ENCODE measurements at regions not wholly inside any gene's neighbourhood (a gene's known extent, or its start where the extent isn't known, plus 50 kb on each side); places are given as distances from the start of the nearest gene placed in this dataset.
"Not testable (repeated sequence)": the region's sequence is repeated elsewhere in the genome, so short reads cannot be mapped to it uniquely, and the experiment has no call there.

DNA sequence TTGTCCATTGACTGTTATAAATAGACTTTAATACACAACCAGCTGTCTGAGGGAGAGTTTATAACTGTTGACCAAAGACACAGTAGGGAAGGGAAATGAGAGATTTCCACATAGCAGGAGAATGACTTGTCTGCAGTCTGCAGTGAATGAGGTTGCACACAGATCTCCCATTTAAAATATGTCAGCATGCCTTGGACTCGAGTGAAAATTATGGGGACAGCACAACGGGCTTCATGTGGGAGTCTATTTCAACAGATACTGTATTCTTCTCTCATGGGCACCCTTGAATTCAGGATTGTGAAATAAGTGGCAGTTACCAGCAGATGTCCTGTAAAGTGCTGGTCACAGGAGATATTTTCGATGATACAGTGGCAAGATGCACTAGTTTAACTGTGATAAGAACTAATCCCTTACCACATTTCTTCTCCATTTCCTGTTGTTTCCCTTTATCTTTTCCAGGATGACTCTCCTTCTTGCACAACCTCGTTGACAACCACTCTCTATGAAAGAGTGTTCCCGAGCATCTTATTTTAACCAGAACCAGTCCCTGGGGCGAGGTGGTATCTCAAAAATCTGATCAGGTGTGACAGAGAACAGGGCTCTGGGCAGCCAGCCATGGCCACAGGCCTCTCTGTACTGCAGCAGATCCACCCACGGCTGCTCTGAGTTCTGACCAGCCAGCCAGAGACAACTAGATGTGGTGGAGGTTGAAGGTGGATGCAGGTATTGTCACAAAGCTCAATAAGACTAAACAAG, 51.5 kb upstream of the MAP3K1 start:
- DNase-seq (ENCODE audit: low spot score): no peak

DNA sequence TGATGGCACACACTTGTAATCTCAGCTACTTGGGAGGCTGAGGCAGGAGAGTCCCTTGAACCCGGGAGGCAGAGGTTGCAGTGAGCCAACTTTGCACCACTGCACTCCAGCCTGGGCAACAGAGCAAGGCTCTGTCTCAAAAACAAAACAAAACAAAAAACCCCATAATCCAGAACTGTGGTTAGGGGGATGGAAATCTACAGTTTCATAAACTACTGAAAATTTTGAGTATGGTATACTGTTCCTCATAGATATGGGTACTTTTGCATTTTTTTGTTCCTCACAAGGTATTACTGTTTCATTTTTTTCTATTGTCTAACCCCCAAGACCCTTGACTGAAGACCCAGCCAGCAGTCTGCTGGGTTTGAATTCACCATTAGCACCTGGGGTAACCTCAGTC, 52.2 kb upstream of the MAP3K1 start:
- DNase-seq (ENCODE audit: low spot score): no peak

DNA sequence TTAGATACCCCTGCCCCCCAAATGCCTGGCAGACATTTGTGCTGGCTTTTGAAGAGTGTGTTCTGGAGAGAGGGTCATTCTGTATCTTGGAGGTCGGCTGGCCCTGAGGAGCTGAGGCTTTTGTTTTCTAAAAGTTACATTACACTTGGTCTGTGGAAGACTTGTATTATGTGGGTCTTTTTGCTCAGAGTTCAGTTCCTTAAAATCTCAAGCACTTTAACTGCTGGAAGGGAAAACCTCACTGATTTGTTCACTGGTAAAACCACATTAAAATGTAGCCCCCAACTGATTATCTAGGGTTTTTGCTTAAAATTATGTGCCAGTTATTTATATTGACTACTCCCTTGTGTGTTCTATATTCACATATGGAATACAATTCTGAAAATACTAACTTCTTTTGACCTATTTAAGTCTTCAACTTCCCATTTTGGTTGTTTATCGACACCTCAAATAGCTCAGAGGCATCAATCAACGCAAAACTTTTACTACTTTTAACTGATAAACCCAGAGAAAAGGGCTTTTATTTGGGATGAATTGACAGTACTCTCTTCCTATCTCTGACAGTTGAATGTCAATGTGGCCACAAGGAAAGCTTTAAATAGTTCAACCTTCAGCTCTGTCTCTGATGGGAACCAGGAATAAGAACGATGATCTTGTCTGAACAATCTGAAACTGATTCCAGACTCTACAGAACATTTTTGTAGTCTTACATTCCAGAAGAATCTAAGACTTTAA, 54.0 kb upstream of the MAP3K1 start:
- DNase-seq (ENCODE audit: low spot score): no peak

DNA sequence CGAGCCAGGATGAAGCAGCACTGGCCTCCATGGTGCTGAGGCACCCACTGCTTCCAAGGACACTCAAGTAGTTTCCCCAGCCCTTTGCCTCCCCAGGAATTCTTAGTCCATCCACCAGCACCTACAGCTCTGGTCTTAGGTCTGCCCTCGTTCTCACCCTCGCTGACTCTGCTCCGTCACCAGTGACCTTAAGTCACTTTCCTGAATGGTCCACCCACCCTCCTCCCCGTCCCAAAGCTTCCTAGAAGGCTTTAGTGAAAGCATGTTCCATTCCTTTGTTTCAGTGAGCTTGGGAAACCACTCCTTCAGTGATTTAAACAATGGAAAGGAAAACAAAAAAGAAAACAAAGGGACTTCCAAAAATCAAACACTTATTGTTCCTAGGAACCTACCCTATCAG, 54.6 kb upstream of the MAP3K1 start:
- no peak for DNase-seq (ENCODE audit: low spot score)

DNA sequence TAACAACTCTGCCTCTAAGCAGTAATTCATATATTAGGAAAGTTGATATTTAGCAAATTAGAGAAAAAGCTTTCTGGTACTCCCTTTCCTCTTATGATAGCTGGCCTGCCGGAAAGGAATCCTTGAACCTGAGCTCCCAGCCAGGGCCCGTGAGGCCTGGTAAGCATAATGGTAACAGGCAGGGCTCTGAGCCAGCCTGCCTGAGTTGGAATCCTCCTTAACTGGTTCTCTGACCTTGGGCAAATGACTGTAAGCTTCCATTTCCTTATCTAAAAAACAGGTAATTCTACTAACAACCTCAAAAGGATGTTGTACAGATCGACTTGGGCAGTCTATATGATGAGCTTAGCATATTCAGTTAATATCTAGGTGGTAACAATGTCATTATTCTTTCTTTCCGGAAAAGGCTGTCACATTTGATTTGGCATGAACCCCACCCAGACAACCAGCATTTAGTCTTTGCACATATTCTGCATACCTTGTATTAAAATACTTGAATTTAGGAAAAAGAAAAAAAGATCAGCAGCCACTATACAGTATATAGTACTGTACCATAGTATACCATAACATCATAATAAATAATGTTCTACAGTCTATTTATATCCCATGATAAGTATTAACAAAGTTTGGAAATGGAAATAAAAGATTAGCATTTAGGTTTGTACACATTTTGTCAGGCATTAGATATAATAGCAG, 55.7 kb upstream of the MAP3K1 start:
- DNase-seq (ENCODE audit: low spot score): peak; percentile 20

DNA sequence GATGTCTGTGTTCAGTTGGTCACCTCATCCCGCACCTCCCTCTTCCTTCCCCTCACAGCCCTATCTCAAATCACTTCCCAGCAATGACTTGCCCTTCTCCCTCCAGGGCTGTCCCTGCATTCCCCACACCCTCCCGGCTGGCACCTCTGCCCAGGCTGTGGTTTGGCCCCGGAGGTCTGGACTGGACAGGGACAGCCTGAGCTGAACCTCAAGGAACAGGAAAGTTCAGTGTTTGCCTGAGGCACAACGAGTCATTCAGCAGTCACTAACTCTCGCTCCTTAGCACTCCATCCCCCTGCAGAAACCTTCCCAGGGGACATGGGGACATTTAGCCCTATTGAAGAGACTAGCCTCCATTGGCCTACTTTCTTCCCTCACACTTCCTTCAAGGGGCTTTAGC, 58.3 kb upstream of the MAP3K1 start:
- no peak for DNase-seq (ENCODE audit: low spot score)

DNA sequence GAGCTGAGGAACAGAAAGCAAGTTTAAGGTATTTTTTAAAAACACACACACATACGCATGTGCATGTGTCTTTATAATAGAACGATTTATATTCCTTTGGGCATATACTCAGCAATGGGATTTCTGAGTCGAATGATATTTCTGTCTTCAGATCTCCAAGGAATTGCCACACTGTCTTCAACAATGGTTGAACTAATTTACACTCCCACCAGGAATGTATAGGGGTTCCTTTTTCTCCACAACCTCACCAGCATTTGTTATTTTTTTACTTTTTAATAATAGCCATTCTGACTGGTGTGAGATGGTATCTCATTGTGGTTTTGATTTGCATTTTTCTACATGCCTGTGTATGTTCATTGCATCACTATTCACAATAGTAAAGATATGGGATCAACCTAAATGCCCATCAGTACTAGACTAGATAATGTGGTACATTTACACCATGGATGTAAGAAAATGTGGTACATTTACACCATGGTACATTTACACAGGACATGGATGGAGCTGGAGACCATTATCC, 60.3 kb upstream of the MAP3K1 start:
- no peak for DNase-seq (ENCODE audit: low spot score)

DNA sequence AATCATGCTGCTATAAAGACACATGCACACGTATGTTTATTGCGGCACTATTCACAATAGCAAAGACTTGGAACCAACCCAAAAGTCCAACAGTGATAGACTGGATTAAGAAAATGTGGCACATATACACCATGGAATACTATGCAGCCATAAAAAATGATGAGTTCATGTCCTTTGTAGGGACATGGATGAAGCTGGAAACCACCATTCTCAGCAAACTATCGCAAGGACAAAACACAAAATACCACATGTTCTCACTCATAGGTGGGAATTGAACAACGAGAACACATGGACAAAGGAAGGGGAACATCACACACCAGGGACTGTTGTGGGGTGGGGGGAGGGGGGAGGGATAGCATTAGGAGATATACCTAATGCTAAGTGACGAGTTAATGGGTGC, 61.8 kb upstream of the MAP3K1 start:
- not testable (repeated sequence) for DNase-seq (ENCODE audit: low spot score)

DNA sequence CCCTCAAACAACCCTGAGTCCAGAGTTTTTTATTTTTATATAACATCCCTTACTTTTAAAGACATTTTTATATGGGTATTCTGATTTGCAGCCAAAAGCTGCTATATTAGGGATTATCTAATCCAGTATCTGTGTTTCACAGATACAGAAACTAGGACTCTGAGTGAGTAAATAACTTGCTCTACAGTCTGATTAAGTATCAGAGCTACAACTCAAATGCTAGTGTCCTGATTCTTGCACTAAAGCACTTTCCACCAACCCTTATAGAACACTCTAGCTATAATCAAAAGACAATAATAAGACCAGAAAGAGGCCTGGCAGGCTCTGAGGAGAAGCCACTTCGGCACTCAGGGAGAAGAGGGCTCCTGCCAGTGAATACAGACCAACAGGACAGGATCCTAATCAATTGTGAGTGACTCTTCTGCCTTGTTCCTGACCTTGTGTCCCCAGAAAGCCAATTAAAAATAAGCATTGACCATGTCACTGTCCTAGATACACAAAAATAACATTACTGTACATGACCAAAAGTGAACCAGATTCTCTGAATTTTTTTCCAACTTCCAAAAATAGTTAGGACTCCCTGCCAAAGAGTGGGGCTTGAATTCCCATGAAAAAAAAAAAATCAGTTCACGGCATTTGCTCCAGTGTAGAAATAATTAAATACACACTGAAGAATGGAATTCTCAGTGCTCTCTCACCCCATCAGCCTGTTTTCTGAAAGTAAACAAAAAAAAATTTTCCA, 63.6 kb upstream of the MAP3K1 start:
- DNase-seq (ENCODE audit: low spot score): no peak

DNA sequence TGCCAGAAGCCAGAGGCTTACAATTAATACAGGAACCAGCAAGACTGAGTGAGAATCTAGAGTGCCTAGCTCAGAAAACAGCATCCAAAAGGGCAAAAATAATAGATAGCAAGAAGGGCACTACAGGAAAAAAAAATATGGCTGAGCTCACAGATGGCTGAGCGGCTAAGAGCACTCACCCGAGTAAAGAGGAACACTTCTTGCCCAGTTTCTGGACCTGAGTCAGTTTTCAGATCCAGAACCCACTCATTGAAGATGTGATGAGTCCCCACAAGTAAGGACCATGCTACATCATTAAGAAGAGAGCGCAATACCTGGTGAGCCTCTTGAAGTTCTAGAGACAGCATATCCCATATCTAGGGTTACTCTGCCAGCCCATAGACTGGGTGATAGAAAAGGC, 65.5 kb upstream of the MAP3K1 start:
- DNase-seq (ENCODE audit: low spot score): no peak

DNA sequence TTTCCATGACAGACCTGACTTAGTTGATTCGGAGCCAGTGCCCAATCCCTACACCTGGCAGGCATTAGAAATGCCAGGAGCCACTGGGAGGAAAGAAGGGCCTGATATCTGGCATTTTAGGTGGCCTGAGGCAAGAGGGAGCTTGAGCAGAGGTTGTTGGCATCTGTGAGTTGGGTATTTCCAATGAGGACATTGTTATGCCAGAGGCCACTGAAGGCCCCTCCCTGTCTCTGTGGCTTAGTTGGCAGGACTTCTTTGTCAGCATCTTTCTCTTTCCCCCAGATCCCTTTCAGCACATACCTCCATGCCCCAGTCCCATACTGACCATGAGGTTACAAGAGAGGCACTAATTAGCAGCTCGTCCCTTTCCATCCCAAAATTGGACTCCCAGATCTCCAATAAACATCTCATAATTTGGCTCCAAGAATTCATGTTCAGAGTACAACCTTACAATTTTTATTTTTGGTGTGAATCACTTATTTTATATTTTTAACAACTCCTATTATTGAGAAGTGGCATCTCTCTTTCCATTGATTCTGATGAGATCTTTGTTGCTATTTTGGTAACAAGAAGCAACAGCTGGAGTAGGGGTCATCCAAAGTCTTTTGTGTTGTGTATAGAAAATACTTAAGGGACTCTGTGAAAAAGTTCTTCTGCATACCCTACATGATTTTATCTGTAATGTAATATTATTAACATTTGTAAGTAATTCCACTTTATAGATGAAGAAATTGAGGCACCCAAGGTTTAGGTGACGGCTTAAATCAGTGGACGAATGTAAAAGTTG, 68.6 kb upstream of the MAP3K1 start:
- no peak for DNase-seq (ENCODE audit: low spot score)

DNA sequence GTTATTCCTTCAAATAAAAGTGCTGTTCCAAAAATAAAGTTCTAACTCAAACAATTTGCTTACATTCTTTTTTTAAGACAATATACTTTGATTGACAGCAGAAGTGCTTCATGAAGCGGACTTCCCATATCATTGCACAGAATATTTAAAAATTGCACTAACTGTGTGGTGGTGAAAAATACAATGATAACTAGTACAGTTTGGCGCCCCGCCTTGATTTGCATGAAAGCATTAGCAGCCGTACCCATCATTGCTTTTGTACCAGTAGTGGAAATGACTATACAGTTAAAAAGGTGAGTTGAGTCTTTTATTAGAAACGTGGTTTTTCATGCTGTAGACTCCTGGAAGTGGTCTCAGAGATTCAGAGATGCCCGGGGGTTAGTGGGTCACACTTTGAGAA, 69.5 kb upstream of the MAP3K1 start:
- DNase-seq (ENCODE audit: low spot score): no peak

DNA sequence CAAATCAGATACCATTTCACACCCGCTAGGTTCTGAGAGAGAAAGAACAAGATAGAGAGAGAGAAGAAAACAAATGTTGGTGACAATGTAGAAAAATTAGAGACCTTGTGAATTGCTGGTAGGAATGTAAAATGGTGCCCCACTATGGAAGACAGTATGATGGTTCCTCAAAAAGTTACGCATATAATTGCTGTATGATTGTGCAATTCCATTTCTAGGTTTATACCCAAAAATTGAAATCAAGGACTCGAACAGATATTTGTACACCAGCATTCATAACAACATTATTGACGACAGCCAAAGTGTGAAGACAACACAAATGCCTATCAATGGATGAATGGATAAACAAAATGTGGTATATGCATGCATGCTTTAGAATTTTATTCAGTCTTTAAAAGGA, 74.5 kb upstream of the MAP3K1 start:
- DNase-seq (ENCODE audit: low spot score): no peak

DNA sequence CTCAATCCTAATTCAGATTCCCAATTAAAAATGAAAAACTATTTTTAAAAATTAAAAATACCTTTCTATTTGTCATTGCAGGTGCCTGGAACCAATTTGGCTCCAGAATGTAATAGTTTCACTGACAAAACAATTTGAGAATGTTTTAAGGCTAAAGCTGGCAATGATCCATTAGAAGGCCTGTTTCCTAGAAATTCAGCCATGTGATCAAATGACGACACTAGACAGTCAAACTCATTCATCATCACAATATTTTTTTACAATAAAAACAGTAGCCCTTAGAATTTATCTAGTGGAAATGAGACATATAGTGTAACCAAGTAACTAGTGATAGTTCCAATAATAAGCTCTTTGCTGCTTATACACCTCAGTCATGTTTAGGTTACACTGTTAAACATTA, 75.4 kb upstream of the MAP3K1 start:
- DNase-seq (ENCODE audit: low spot score): no peak

DNA sequence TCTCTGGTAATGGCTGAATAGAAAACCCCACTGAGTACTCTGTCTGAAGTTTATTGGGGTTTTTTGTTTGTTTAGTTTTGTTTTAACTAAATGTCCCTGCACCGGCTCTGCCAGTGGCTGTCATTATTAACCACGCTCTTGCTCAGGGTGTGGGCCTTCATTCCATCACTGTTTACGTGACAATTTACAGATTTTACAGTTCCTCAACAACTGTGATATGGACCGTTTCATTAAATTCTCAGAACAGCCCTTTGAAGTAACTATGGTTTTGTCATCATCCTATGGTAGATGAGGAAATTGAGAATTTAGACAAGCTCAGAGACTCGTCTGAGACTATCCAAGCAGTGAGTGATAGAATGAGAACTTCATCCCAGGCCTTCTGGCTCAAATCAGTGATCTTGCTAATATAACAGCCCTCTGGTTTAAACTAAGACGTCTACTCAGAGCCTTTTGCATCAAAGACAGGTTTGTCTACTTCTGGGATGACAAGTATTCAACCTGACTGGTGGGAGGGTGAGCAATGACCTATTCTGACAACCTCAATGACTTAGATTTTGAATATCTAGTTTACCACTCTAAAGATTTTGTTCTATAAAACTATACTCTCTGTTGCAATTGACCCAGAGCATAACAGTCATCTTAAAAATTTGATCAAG, 77.3 kb upstream of the MAP3K1 start:
- no peak for DNase-seq (ENCODE audit: low spot score)

DNA sequence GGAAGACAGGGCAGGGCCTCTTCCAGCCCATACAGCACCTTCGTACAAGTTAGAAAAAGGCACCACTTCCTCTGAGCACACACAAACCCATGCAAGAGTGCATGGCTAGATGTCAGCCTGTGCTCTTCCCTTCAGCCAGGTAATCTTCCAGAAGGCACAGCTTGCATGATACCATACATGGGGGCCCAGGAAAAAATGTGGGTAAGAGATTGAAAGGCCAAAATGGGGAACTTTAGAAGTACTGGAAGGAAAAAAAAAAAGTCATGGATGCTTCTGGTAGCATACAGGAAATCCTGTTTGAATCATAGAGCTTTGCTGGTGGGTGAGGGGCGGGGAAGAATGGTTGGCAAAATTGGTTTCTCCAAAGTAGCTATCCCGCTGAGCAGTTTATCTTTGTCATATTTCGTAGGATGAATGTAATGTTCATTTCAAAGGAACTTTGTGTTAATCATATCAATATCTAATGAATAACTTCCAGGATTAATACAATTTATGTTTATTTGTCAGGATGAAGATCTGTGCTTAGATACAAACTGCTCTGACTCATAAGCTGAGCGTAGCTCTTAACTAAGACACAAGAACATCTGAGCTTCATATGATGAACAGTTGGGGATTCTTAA, 78.2 kb upstream of the MAP3K1 start:
- DNase-seq (ENCODE audit: low spot score): no peak

DNA sequence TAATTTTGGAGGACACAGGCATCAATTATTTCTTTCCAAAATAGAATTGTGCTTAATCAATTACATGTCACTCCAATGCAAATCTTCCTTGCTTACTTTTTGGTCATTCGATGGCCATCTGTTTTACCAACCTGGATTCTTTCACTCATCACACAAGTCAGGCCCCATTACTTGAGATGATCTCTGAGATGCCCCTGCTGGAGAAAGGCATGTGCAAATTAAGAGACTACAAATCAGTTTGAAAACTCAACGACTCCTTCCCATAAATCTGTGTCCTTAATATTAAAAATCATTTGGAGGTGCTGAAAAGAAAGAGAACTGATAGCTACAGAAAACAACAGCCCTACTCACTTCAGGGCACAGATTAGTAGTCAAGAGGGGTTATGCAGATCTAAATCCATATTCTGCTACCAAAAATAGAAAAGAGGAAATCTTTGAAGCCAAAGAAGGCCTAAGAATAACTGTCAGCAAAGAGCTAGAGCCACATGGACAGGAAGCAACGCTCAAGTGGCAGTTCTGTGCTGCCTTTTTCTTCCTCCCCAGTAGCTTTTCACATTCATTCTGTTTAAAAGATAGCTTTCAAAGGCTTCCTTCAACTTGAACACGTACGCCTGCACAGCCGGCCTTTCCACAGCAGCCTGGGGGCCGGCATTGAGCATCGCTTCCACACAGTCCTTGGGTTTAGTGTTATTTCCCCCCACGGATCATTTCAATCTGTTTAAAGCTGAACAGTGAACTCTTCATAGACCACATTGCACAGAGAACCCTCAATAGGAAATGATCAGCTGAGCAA, 79.3 kb upstream of the MAP3K1 start:
- no peak for DNase-seq (ENCODE audit: low spot score)

DNA sequence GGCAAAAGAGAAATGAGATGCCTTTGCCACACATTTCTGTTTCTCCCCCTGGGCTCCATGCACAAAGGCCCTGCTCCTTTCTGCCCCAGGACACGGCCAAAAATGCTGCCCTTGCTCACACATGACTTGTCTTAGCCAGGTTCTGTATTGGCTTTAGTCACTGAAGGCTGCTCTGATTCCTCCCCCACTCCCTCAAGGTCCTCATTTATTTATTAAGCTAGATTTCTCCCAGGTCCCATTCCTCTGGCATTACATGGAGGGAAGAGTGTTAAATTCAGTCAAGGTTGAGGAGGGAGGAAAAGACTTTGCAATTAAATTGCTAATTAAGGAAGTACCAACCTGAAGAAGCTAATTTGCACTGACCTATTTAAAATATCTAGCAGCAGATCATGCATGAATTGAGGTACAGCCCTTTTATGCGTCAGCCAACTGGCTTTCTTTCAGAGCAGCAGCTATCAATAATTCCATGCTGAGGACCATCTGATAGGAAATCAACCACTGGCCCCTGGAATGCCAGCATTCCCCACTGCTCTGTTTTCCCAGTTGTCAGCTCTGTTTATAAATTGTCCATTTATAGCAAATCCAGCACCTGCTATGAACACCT, 81.2 kb upstream of the MAP3K1 start:
- no peak for DNase-seq (ENCODE audit: low spot score)

DNA sequence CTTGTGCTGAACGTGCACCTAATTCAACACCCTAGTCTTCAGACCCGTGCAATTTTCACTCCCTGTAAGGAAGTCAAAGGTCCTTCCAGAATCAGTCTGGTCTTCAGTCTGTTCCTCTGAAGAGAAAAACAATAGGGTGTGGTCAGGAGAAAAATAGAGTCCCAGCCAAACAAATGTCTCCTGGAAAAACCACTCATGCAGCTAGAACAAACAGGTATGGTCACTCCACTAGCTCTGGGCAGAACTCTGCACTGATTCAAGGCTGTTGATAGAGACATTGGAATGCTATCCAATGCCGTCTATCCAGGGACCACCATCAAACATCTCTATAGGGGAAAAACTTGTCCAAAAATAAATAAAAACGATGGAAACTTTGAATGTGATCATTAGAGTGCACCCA, 81.8 kb upstream of the MAP3K1 start:
- no peak for DNase-seq (ENCODE audit: low spot score)
